GM23248 (cell line): ENCODE measurements at regions not wholly inside any gene's neighbourhood (a gene's known extent, or its start where the extent isn't known, plus 50 kb on each side); places are given as distances from the start of the nearest gene placed in this dataset.

ENCODE experiments used
- DNase-seq: peaks from one replicate; pipeline ENCODE4 v3.0.0-alpha.2; 2015
- H2AFZ ChIP-seq: fragments of 200-600 bp; sonication (generic); 2 replicates; pipeline ENCODE4 v1.6.1; 2016; ENCODE audit warnings: antibody characterized with exemption
- H3F3A ChIP-seq: fragments of 200-600 bp; sonication (generic); 2 replicates; pipeline ENCODE4 v1.6.1; 2016; ENCODE audit warnings: mild to moderate bottlenecking, antibody characterized with exemption, mixed run types; ENCODE audit not compliant: insufficient read depth
- H3K27ac ChIP-seq: fragments of 200-600 bp; sonication (generic); 2 replicates; pipeline ENCODE4 v1.5.1; 2016; ENCODE audit warnings: mild to moderate bottlenecking
- H3K27me3 ChIP-seq: fragments of 200-600 bp; sonication (generic); replicated peaks from 2 replicates; pipeline ENCODE4 v1.6.1; 2016; ENCODE audit warnings: mild to moderate bottlenecking; ENCODE audit not compliant: insufficient read depth
- H3K36me3 ChIP-seq: fragments of 200-600 bp; sonication (generic); 2 replicates; pipeline ENCODE4 v1.6.1; 2016; ENCODE audit warnings: low read depth, mild to moderate bottlenecking
- H3K4me1 ChIP-seq: fragments of 200-600 bp; sonication (generic); 2 replicates; pipeline ENCODE4 v1.6.1; 2016; ENCODE audit warnings: mild to moderate bottlenecking; ENCODE audit not compliant: insufficient read depth
- H3K4me2 ChIP-seq: fragments of 200-600 bp; sonication (generic); one replicate; pipeline ENCODE4 v1.6.1; 2016; ENCODE audit warnings: mild to moderate bottlenecking; ENCODE audit not compliant: unreplicated experiment
- H3K4me3 ChIP-seq: fragments of 200-600 bp; sonication (generic); 2 replicates; pipeline ENCODE4 v1.5.1; 2016; ENCODE audit warnings: mild to moderate bottlenecking
- H3K79me2 ChIP-seq: fragments of 200-600 bp; sonication (generic); 2 replicates; pipeline ENCODE4 v1.6.1; 2016; ENCODE audit warnings: mild to moderate bottlenecking; ENCODE audit not compliant: insufficient read depth
- H3K9ac ChIP-seq: fragments of 200-600 bp; sonication (generic); 2 replicates; pipeline ENCODE4 v1.6.1; 2016; ENCODE audit warnings: mild to moderate bottlenecking
- H3K9me2 ChIP-seq: fragments of 200-600 bp; sonication (generic); 2 replicates; pipeline ENCODE4 v1.6.1; 2016; ENCODE audit warnings: mixed run types, mild to moderate bottlenecking, moderate library complexity; ENCODE audit not compliant: insufficient read depth
- H3K9me3 ChIP-seq: fragments of 200-600 bp; sonication (generic); one replicate; pipeline ENCODE4 v1.6.1; 2017; ENCODE audit warnings: low read depth
- H4K20me1 ChIP-seq: fragments of 200-600 bp; sonication (generic); 2 replicates; pipeline ENCODE4 v1.6.0; 2016; ENCODE audit not compliant: insufficient read depth
- EZH2 ChIP-seq: fragments of 200-600 bp; sonication (generic); IDR thresholded peaks from 2 replicates; pipeline ENCODE4 v1.6.1; 2018; ENCODE audit warnings: antibody characterized with exemption, mild to moderate bottlenecking; ENCODE audit not compliant: insufficient read depth, poor library complexity, severe bottlenecking
- EZH2phosphoT487 ChIP-seq: fragments of 200-600 bp; sonication (generic); IDR thresholded peaks from 2 replicates; pipeline ENCODE4 v1.6.1; 2018; ENCODE audit warnings: antibody characterized with exemption, moderate library complexity, mild to moderate bottlenecking, low read depth; ENCODE audit not compliant: insufficient read depth
- WGBS, 2 experiments: methylation state at CpG; one replicate each; pipeline ENCODE4 v1.1.6; 2015 to 2017; ENCODE audit warnings: low lambda C conversion rate in 2 of 2, low coverage in 1 of 2; ENCODE audit errors: missing lambda C conversion rate in 2 of 2; 5-methylcytosine and 5-hydroxymethylcytosine counted together
- in situ Hi-C: fragments of 300-500 bp; cut with MboI; formaldehyde crosslinking; loops from 2 replicates; pipeline ENCODE4 v1.15.0; 2020

DNA sequence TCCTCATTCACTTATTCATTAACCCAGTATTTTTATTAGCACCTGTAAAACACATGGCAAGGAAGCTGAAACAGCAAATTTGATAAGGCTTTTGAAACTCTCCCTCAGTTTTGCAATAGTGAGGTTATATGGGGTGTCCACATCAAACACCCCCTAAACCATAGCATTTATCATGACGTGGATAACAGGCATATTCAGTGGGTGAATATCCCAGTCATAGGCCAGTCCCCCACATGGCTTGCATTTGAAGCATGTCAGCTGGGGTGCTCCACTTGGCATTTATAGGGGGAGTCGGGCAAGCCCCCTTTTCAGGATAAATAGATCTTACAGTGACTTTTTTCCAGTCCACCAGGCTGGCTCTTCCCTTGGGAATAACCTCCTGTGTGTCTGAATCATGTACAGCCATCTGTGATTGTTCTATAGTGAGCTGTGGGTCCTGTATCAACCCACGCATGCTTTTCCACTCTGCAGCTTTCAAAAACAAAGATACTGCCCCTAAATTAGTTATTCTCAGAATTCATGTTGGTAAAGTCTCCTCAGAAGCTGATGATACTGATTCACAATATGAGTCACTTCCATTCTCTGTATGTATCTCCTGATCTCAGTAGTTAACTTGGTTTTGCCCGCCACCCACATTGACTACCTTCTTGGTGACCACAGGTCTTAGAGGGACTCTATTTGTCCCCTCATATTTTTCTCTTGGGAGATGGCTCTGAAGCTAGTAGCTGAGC lies 84.4 kb upstream of the SPIN1 start:
- Histone ChIP-seq H3K4me3 (peak overlapping the region; percentile 40; the same call in 1 of the 2 replicates), H3K27me3 (peaks cover 6% of the 10 kb centered on the region), H3K36me3 (no peaks in the 10 kb centered on the region), H3K9ac (no peak overlapping the region), H4K20me1 (no peaks in the 10 kb centered on the region), H3F3A (peaks cover 8% of the 10 kb centered on the region; the same call in 1 of the 2 replicates), H3K4me2 (peak overlapping the region; percentile 71), H3K79me2 (no peaks in the 10 kb centered on the region), H3K4me1 (peaks cover 10% of the 10 kb centered on the region), H3K9me2 (no peaks in the 10 kb centered on the region), H2AFZ (no peak overlapping the region), H3K27ac (no peak overlapping the region), H3K9me3 (no peaks in the 10 kb centered on the region)
- DNase-seq: peak; percentile 79
- in situ Hi-C loops: no loop called here
- TF ChIP-seq EZH2phosphoT487 (no peak), EZH2 (no peak)
- 39 to 42% methylated on average over 4 of the region's 4 CpGs for WGBS, 2 experiments

- 85 to 86% methylated on average over 7 of the region's 7 CpGs for WGBS, 2 experiments
- Histone ChIP-seq H3F3A (peaks cover 8% of the 10 kb centered on the region; the same call in 1 of the 2 replicates), H3K36me3 (no peaks in the 10 kb centered on the region), H3K4me2 (no peak overlapping the region), H2AFZ (no peak overlapping the region), H3K79me2 (no peaks in the 10 kb centered on the region), H3K9ac (no peak overlapping the region), H3K4me3 (no peak overlapping the region), H3K4me1 (peaks cover 10% of the 10 kb centered on the region), H4K20me1 (no peaks in the 10 kb centered on the region), H3K27me3 (no peaks in the 10 kb centered on the region; the same call in 1 of the 2 replicates), H3K27ac (no peak overlapping the region), H3K9me3 (no peaks in the 10 kb centered on the region), H3K9me2 (no peaks in the 10 kb centered on the region)
- TF ChIP-seq EZH2phosphoT487 (no peak), EZH2 (no peak)
- in situ Hi-C loops: no loop called here
- DNase-seq: no peak
These were observed 85.5 kb upstream of the SPIN1 start for GRCh38 chr9:88302579-88303324.

- H3K27me3 ChIP-seq: peaks cover 3% of the 10 kb centered on the region
- H3K27ac ChIP-seq: no peak overlapping the region
- peaks cover 8% of the 10 kb centered on the region; the same call in 1 of the 2 replicates for H3F3A ChIP-seq
- TF ChIP-seq EZH2phosphoT487 (no peak), EZH2 (no peak)
- no peaks in the 10 kb centered on the region for H4K20me1 ChIP-seq
- no peak overlapping the region for H3K9ac ChIP-seq
- no peaks in the 10 kb centered on the region for H3K9me2 ChIP-seq
- H3K36me3 ChIP-seq: no peaks in the 10 kb centered on the region
- no peak overlapping the region for H3K4me2 ChIP-seq
- no peaks in the 10 kb centered on the region for H3K9me3 ChIP-seq
- H3K79me2 ChIP-seq: no peaks in the 10 kb centered on the region
- no peak for DNase-seq
- WGBS, 2 experiments: 61 to 67% methylated on average over 8 of the region's 8 CpGs
- H2AFZ ChIP-seq: no peak overlapping the region
- H3K4me1 ChIP-seq: peaks cover 10% of the 10 kb centered on the region
- in situ Hi-C loops: no loop called here
- H3K4me3 ChIP-seq: no peak overlapping the region
These were observed 87.7 kb upstream of the SPIN1 start for GRCh38 chr9:88300556-88300955.

GRCh38 chr9:88291856-88292255 lies 96.4 kb upstream of the SPIN1 start:
- no peak for DNase-seq
- no peaks in the 10 kb centered on the region for H3K36me3 ChIP-seq
- H2AFZ ChIP-seq: no peak overlapping the region
- H3K79me2 ChIP-seq: no peaks in the 10 kb centered on the region
- TF ChIP-seq EZH2 (no peak), EZH2phosphoT487 (no peak)
- H3K4me3 ChIP-seq: no peak overlapping the region
- in situ Hi-C loops: no loop called here
- peaks cover 5% of the 10 kb centered on the region for H3K27me3 ChIP-seq
- H3K27ac ChIP-seq: no peak overlapping the region
- H3F3A ChIP-seq: no peaks in the 10 kb centered on the region
- no peaks in the 10 kb centered on the region for H4K20me1 ChIP-seq
- no peaks in the 10 kb centered on the region for H3K9me3 ChIP-seq
- H3K9ac ChIP-seq: no peak overlapping the region
- H3K4me1 ChIP-seq: no peaks in the 10 kb centered on the region
- no peaks in the 10 kb centered on the region for H3K9me2 ChIP-seq
- WGBS, 2 experiments: 30 to 34% methylated on average over 5 of the region's 5 CpGs
- H3K4me2 ChIP-seq: no peak overlapping the region
